GM19351 (cell line): ENCODE measurements at regions not wholly inside any gene's neighbourhood (a gene's known extent, or its start where the extent isn't known, plus 50 kb on each side); places are given as distances from the start of the nearest gene placed in this dataset.
"Not testable (repeated sequence)": the region's sequence is repeated elsewhere in the genome, so short reads cannot be mapped to it uniquely, and the experiment has no call there.

Source experiments
- ATAC-seq: cut with Tn5 transposase; IDR thresholded peaks from one replicate; pipeline ENCODE4 v1.9.1; 2021; ENCODE audit warnings: mild to moderate bottlenecking, moderate library complexity; ENCODE audit not compliant: unreplicated experiment

GRCh38 chr6:141123049-141123448 lies 1009.7 kb upstream of the GJE1 start:
- ATAC-seq = peak; percentile 41

GRCh38 chr6:141118991-141119390 lies 1013.7 kb upstream of the GJE1 start:
- no peak for ATAC-seq

- ATAC-seq = no peak
These were observed 1014.9 kb upstream of the GJE1 start for GRCh38 chr6:141117874-141118273.

- no peak for ATAC-seq
These were observed 1022.2 kb upstream of the GJE1 start for GRCh38 chr6:141110481-141110880.

- no peak for ATAC-seq
These were observed 1025.0 kb upstream of the GJE1 start for GRCh38 chr6:141107591-141108160.

GRCh38 chr6:141105481-141105880 lies 1027.2 kb upstream of the GJE1 start:
- no peak for ATAC-seq

- no peak for ATAC-seq
These were observed 1029.5 kb upstream of the GJE1 start for GRCh38 chr6:141103246-141103645.

GRCh38 chr6:141097471-141097870 lies 1035.3 kb upstream of the GJE1 start:
- no peak for ATAC-seq

GRCh38 chr6:141095308-141095707 lies 1037.4 kb upstream of the GJE1 start:
- ATAC-seq = no peak

GRCh38 chr6:141088171-141088570 lies 1044.6 kb upstream of the GJE1 start:
- ATAC-seq = no peak

GRCh38 chr6:141077355-141078333 lies 1055.1 kb upstream of the GJE1 start:
- ATAC-seq = peak; percentile 98

- ATAC-seq = no peak
These were observed 1075.0 kb upstream of the GJE1 start for GRCh38 chr6:141057761-141058160.

GRCh38 chr6:141056945-141057625 lies 1075.6 kb upstream of the GJE1 start:
- no peak for ATAC-seq

- no peak for ATAC-seq
These were observed 1082.3 kb upstream of the GJE1 start for GRCh38 chr6:141050471-141050870.

GRCh38 chr6:141048451-141048850 lies 1084.3 kb upstream of the GJE1 start:
- ATAC-seq = no peak

- not testable (repeated sequence) for ATAC-seq
These were observed 1086.2 kb upstream of the GJE1 start for GRCh38 chr6:141046496-141046895.

GRCh38 chr6:141041596-141042087 lies 1091.1 kb upstream of the GJE1 start:
- ATAC-seq = no peak

- ATAC-seq = no peak
These were observed 1097.2 kb upstream of the GJE1 start for GRCh38 chr6:141035312-141036200.

GRCh38 chr6:141033101-141033500 lies 1099.6 kb upstream of the GJE1 start:
- ATAC-seq = no peak

GRCh38 chr6:141029908-141030307 lies 1102.8 kb upstream of the GJE1 start:
- no peak for ATAC-seq
